H1 (cell line): ENCODE measurements at regions not wholly inside any gene's neighbourhood (a gene's known extent, or its start where the extent isn't known, plus 50 kb on each side); places are given as distances from the start of the nearest gene placed in this dataset.

Source experiments
- CTCF ChIA-PET: fragments of 300-600 bp; sonication (Branson Sonifier 250); formaldehyde crosslinking; loops from one replicate; lab custom pipeline; 2021; ENCODE audit not compliant: partially characterized antibody; lab: Charles Lee
- POLR2A ChIA-PET: fragments of 300-600 bp; sonication (Branson Sonifier 250); formaldehyde crosslinking; loops from one replicate; lab custom pipeline; 2021; ENCODE audit warnings: inconsistent platforms; ENCODE audit not compliant: partially characterized antibody; lab: Charles Lee
- DNase-seq, 2 experiments: peaks; one replicate each; pipeline versions ENCODE4 v3.0.0 to v3.0.0-alpha.2; 2010 to 2022; ENCODE audit warnings: low spot score in 2 of 2, low read depth in 1 of 2, mixed read lengths in 1 of 2
- FAIRE-seq: peaks from 2 replicates; lab custom pipeline; 2011; peaks lifted over from hg19 to GRCh38; lab: Jason Lieb, UNC
- H2AFZ ChIP-seq: 2 replicates; pipeline ENCODE4 v1.8.1; 2012; ENCODE audit warnings: low read length, inconsistent platforms
- H2AK5ac ChIP-seq: 2 replicates; pipeline ENCODE4 v1.6.1; 2013; ENCODE audit warnings: low read depth, low read length
- H2BK120ac ChIP-seq: replicated peaks from 2 replicates; pipeline ENCODE3; 2013; ENCODE audit warnings: low read depth, low read length, inconsistent platforms
- H2BK12ac ChIP-seq: 2 replicates; pipeline ENCODE4 v1.6.1; 2013; ENCODE audit warnings: low read depth, low read length
- H2BK15ac ChIP-seq: 2 replicates; pipeline ENCODE4 v1.6.1; 2013; ENCODE audit warnings: low read length
- H2BK20ac ChIP-seq: 2 replicates; pipeline ENCODE4 v1.6.1; 2013; ENCODE audit warnings: low read length
- H2BK5ac ChIP-seq: 2 replicates; pipeline ENCODE4 v1.6.1; 2013; ENCODE audit warnings: low read depth, low read length
- H3K14ac ChIP-seq: 2 replicates; pipeline ENCODE4 v1.6.1; 2013; ENCODE audit warnings: inconsistent platforms; ENCODE audit not compliant: insufficient read length
- H3K18ac ChIP-seq: 2 replicates; pipeline ENCODE4 v1.6.1; 2013; ENCODE audit warnings: low read length; ENCODE audit errors: extremely low read depth
- H3K23ac ChIP-seq: 2 replicates; pipeline ENCODE4 v1.6.1; 2013; ENCODE audit warnings: inconsistent platforms; ENCODE audit not compliant: insufficient read length
- H3K23me2 ChIP-seq: 2 replicates; pipeline ENCODE4 v1.6.1; 2013; ENCODE audit warnings: low read depth, low read length
- H3K27ac ChIP-seq: 2 replicates; pipeline ENCODE4 v1.6.1; 2011; ENCODE audit warnings: low read depth, low read length, inconsistent platforms
- H3K27me3 ChIP-seq, 4 experiments: replicated peaks in 1 of 4; 1 replicate in 1 of 4; 2 replicates in 3 of 4; pipeline versions ENCODE4 v1.6.1 to v1.8.1; 2011 to 2013; ENCODE audit warnings: low read length in 3 of 4, mild to moderate bottlenecking in 3 of 4, inconsistent platforms in 2 of 4, mixed read lengths in 2 of 4, moderate library complexity in 1 of 4; ENCODE audit not compliant: control insufficient read depth in 3 of 4, insufficient read depth in 3 of 4; ENCODE audit errors: extremely low read depth in 1 of 4
- H3K36me3 ChIP-seq, 4 experiments: 2 replicates each; pipeline versions ENCODE4 v1.6.1 to v1.8.1; 2011 to 2013; ENCODE audit warnings: mild to moderate bottlenecking in 4 of 4, low read length in 3 of 4, moderate library complexity in 2 of 4, control low read depth in 1 of 4, inconsistent platforms in 1 of 4; ENCODE audit not compliant: insufficient read depth in 4 of 4, control insufficient read depth in 2 of 4
- H3K4ac ChIP-seq: replicated peaks from 2 replicates; pipeline ENCODE3; 2013; ENCODE audit warnings: low read length, low read depth, mixed read lengths, inconsistent platforms; ENCODE audit not compliant: insufficient read length
- H3K4me1 ChIP-seq, 4 experiments: replicated peaks in 1 of 4; 1 replicate in 1 of 4; 2 replicates in 3 of 4; pipeline versions ENCODE4 v1.6.1 to v1.8.1; 2011 to 2013; ENCODE audit warnings: low read length in 3 of 4, inconsistent platforms in 2 of 4, mixed read lengths in 1 of 4; ENCODE audit not compliant: insufficient read depth in 4 of 4, control insufficient read depth in 3 of 4
- H3K4me2 ChIP-seq, 2 experiments: 2 replicates each; pipeline versions ENCODE4 v1.6.1 to v1.8.1; 2011 to 2013; ENCODE audit warnings: low read depth in 2 of 2, low read length in 2 of 2, control low read depth in 1 of 2, inconsistent platforms in 1 of 2, mild to moderate bottlenecking in 1 of 2; ENCODE audit not compliant: insufficient read depth in 1 of 2
- H3K4me3 ChIP-seq, 4 experiments: fragments of 200-600, 300-600 bp in 1 of 4; sonication (generic), shearing (Covaris generic), sonication (Bioruptor Twin) in 1 of 4; 2 replicates each; pipeline versions ENCODE4 v1.5.1 to v1.8.1; 2011 to 2016; ENCODE audit warnings: low read length in 4 of 4, low read depth in 3 of 4, control low read depth in 2 of 4, inconsistent platforms in 2 of 4, mild to moderate bottlenecking in 2 of 4, mixed read lengths in 1 of 4, moderate library complexity in 1 of 4; ENCODE audit not compliant: insufficient read depth in 2 of 4; ENCODE audit errors: extremely low read depth in 1 of 4
- H3K56ac ChIP-seq: replicated peaks from 2 replicates; pipeline ENCODE3; 2013; ENCODE audit warnings: low read depth, mild to moderate bottlenecking, mixed read lengths, low read length, inconsistent platforms; ENCODE audit not compliant: insufficient read length
- H3K79me1 ChIP-seq: 2 replicates; pipeline ENCODE4 v1.6.1; 2013; ENCODE audit warnings: low read depth, low read length, control low read depth
- H3K79me2 ChIP-seq, 2 experiments: 2 replicates each; pipeline versions ENCODE4 v1.6.1 to v1.8.1; 2012 to 2013; ENCODE audit warnings: low read length in 2 of 2, mild to moderate bottlenecking in 2 of 2, inconsistent platforms in 1 of 2; ENCODE audit not compliant: insufficient read depth in 2 of 2, control insufficient read depth in 1 of 2
- H3K9ac ChIP-seq, 4 experiments: replicated peaks in 1 of 4; 1 replicate in 1 of 4; 2 replicates in 3 of 4; pipeline versions ENCODE4 v1.6.1 to v1.8.1; 2011 to 2013; ENCODE audit warnings: low read depth in 3 of 4, low read length in 3 of 4, control low read depth in 2 of 4, mild to moderate bottlenecking in 2 of 4, moderate library complexity in 2 of 4, inconsistent platforms in 1 of 4; ENCODE audit errors: extremely low read depth in 1 of 4
- H3K9me3 ChIP-seq, 2 experiments: 2 replicates each; pipeline versions ENCODE4 v1.6.1 to v1.8.1; 2012 to 2013; ENCODE audit warnings: mild to moderate bottlenecking in 2 of 2, moderate library complexity in 2 of 2, control low read depth in 1 of 2, inconsistent platforms in 1 of 2, low read depth in 1 of 2, low read length in 1 of 2, mixed read lengths in 1 of 2; ENCODE audit not compliant: insufficient read depth in 2 of 2
- H4K20me1 ChIP-seq, 2 experiments: replicated peaks in 1 of 2; 2 replicates each; pipeline versions ENCODE3 to v1.8.1; 2011 to 2013; ENCODE audit warnings: inconsistent platforms in 2 of 2, low read length in 2 of 2, mild to moderate bottlenecking in 1 of 2; ENCODE audit not compliant: insufficient read depth in 2 of 2, control insufficient read depth in 1 of 2
- H4K5ac ChIP-seq: 2 replicates; pipeline ENCODE4 v1.6.1; 2013; ENCODE audit warnings: low read length, low read depth, mixed read lengths, inconsistent platforms; ENCODE audit not compliant: insufficient read length
- H4K8ac ChIP-seq: 2 replicates; pipeline ENCODE4 v1.8.0; 2013; ENCODE audit warnings: mild to moderate bottlenecking, moderate library complexity, low read length, inconsistent platforms; ENCODE audit not compliant: insufficient read depth; ENCODE audit errors: extremely low read depth
- H4K91ac ChIP-seq: replicated peaks from 2 replicates; pipeline ENCODE3; 2013; ENCODE audit warnings: low read length, mixed read lengths, inconsistent platforms; ENCODE audit not compliant: insufficient read length
- ASH2L ChIP-seq: fragments of 200-600, 300-600 bp; sonication (generic); IDR thresholded peaks from one replicate; pipeline ENCODE4 v1.7.1; 2017; ENCODE audit warnings: low read length
- CBX8 ChIP-seq: fragments of 300-800, 300-1000 bp; sonication (generic); IDR thresholded peaks from 2 replicates; pipeline ENCODE4 v1.7.1; 2016; ENCODE audit warnings: low read depth, low read length, borderline replicate concordance
- HDAC2 ChIP-seq, 2 experiments: fragments of 300-600 bp in 1 of 2; sonication (generic) in 1 of 2; IDR thresholded peaks; 2 replicates each; pipeline ENCODE4 v1.6.1; 2011 to 2012; ENCODE audit warnings: low read depth in 2 of 2, low read length in 2 of 2, mild to moderate bottlenecking in 2 of 2, moderate library complexity in 2 of 2, borderline replicate concordance in 1 of 2, inconsistent platforms in 1 of 2
- HDAC6 ChIP-seq: IDR thresholded peaks from one replicate; pipeline ENCODE4 v1.7.1; 2012; ENCODE audit warnings: low read depth, mild to moderate bottlenecking, inconsistent platforms, low read length, moderate library complexity
- NRF1 ChIP-seq: IDR thresholded peaks from 2 replicates; pipeline ENCODE4 v1.6.1; 2011; ENCODE audit warnings: mild to moderate bottlenecking, low read depth, low read length, improper control_type of control experiment
- SAP30 ChIP-seq: fragments of 300-600 bp; sonication (generic); IDR thresholded peaks from 2 replicates; pipeline ENCODE4 v1.7.1; 2012; ENCODE audit warnings: low read length, moderate library complexity, mild to moderate bottlenecking, inconsistent platforms; ENCODE audit not compliant: insufficient read depth, insufficient replicate concordance
- SP2 ChIP-seq: IDR thresholded peaks from 2 replicates; pipeline ENCODE4 v1.6.1; 2012; ENCODE audit warnings: mild to moderate bottlenecking, low read length, inconsistent platforms
- SUZ12 ChIP-seq: fragments of 200-600 bp; sonication (generic); IDR thresholded peaks from 2 replicates; pipeline ENCODE4 v1.6.1; 2012; ENCODE audit warnings: mild to moderate bottlenecking, inconsistent platforms, low read length, moderate library complexity, mixed read lengths
- TAF7 ChIP-seq: optimal IDR thresholded peaks from 2 replicates; pipeline ENCODE3; 2011; ENCODE audit warnings: low read depth, mild to moderate bottlenecking, inconsistent platforms, low read length, moderate library complexity, borderline replicate concordance
- ZNF274 ChIP-seq: IDR thresholded peaks from 2 replicates; pipeline ENCODE4 v1.7.0; 2012; ENCODE audit warnings: low read length, borderline replicate concordance; ENCODE audit errors: extremely low read depth
- WGBS, 2 experiments: shearing (Covaris generic) in 1 of 2; methylation state at CpG; one replicate each; pipeline versions ENCODE4 v1.1.6 to v1.1.7; 2013 to 2015; ENCODE audit warnings: low lambda C conversion rate in 2 of 2, mixed read lengths in 2 of 2, inconsistent platforms in 1 of 2, low coverage in 1 of 2, missing lambda C conversion rate in 1 of 2; ENCODE audit not compliant: insufficient replicate concordance in 2 of 2, insufficient coverage in 1 of 2, insufficient read length in 1 of 2; ENCODE audit errors: extremely low coverage in 1 of 2, missing lambda C conversion rate in 1 of 2; 5-methylcytosine and 5-hydroxymethylcytosine counted together

DNA sequence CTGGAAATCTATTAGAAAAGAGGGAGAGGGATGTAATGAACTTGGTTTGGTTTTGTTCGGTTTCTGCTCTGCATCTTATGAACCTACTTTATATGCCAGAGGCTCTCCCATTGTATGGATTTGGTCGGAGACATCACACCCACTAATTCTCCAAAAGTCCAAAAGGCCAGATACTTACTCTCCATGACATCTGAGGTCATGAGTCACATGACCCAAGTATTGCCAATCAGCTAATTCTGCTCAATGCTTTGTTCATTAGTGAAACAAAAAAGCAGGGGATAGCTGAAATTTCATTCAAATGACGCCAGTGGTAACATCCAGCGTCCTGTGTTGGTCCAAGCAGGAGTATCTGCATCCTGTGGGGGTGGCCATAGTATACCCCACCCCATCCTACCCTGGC lies 173.6 kb downstream of the TRIM33 start:
- H2BK12ac ChIP-seq: no peak overlapping the region
- DNase-seq (peak in 1 of 2 experiments; percentile 2), FAIRE-seq (no peak)
- 95% methylated on average over 4 of the region's 4 CpGs; no CpG with 5 or more reads in 1 of the 2 experiments for WGBS, 2 experiments
- H3K27me3 ChIP-seq: no peaks in the 10 kb centered on the region
- POLR2A ChIA-PET: interaction anchor here (0.6 kb wide), 1 partner anchor 612 kb away, joined by 3 read pairs; no protein-coding TSS in a partner anchor
- CTCF ChIA-PET: interaction anchor here (0.6 to 3.2 kb wide), 4 partner anchors 10 to 275 kb away, joined by 3 to 21 read pairs (median 4); no protein-coding TSS in a partner anchor
- H3K79me2 ChIP-seq: no peaks in the 10 kb centered on the region
- H3K27ac ChIP-seq: no peak overlapping the region
- no peak overlapping the region for H4K91ac ChIP-seq
- H3K4me1 ChIP-seq: no peaks in the 10 kb centered on the region
- no peak overlapping the region for H3K14ac ChIP-seq
- H3K56ac ChIP-seq: no peak overlapping the region
- H3K4ac ChIP-seq: no peak overlapping the region
- no peaks in the 10 kb centered on the region for H3K9me3 ChIP-seq
- TF ChIP-seq NRF1 (no peak), HDAC6 (no peak), HDAC2 (IDR thresholded peaks at IDR 0.05; ENCODE audit: borderline replicate concordance in 1 of 2, low read depth in 2 of 2, low read length in 2 of 2) (no peak), ASH2L (no peak), TAF7 (no peak), SUZ12 (no peak), SP2 (no peak), SAP30 (no peak), ZNF274 (no peak), CBX8 (no peak)
- no peak overlapping the region for H2BK5ac ChIP-seq
- no peak overlapping the region for H3K4me3 ChIP-seq
- no peaks in the 10 kb centered on the region for H3K79me1 ChIP-seq
- H3K9ac ChIP-seq: no peak overlapping the region
- H3K36me3 ChIP-seq: no peaks in the 10 kb centered on the region
- H2BK15ac ChIP-seq: no peak overlapping the region
- no peaks in the 10 kb centered on the region for H4K20me1 ChIP-seq
- H3K18ac ChIP-seq: no peak overlapping the region
- H3K23me2 ChIP-seq: no peaks in the 10 kb centered on the region; the same call in 1 of the 2 replicates
- H2AK5ac ChIP-seq: no peak overlapping the region
- H3K4me2 ChIP-seq: no peak overlapping the region
- H2AFZ ChIP-seq: no peak overlapping the region
- no peak overlapping the region for H2BK20ac ChIP-seq
- no peak overlapping the region for H4K5ac ChIP-seq
- no peak overlapping the region for H3K23ac ChIP-seq
- no peak overlapping the region for H2BK120ac ChIP-seq
- no peak overlapping the region for H4K8ac ChIP-seq
